ENCODE measurements at regions not wholly inside any gene's neighbourhood (a gene's known extent, or its start where the extent isn't known, plus 50 kb on each side); places are given as distances from the start of the nearest gene placed in this dataset.
"Not testable (repeated sequence)": the region's sequence is repeated elsewhere in the genome, so short reads cannot be mapped to it uniquely, and the experiment has no call there.

- DNase-seq = not testable (repeated sequence)
Observed at GRCh38 chr4:10388146-10388545, 69.1 kb downstream of the ZNF518B start.

- DNase-seq = no peak
Observed at GRCh38 chr4:10385994-10386394, 71.2 kb downstream of the ZNF518B start.

DNA sequence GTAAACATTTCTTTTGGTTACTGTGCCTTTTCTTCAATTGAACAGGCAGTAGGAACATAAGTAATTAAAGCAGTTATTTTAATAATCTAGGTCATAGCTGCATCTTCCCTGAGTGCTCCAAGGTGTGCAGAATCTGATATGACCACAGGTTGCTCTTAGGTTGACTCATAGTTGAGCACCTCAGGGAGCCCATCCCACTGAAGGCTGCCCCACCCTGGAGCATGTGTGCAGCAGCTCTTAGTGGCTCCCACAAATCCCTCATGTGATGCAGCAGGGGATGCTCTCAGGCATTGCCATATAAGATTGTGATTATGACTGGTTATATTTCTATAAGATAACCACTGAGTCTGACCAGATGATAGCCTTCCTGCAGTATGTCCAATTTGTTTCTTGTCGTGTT is 72.3 kb downstream of the ZNF518B start:
- no peak for DNase-seq

- DNase-seq = no peak
Observed at GRCh38 chr4:10383417-10383816, 73.8 kb downstream of the ZNF518B start.

GRCh38 chr4:10382171-10382570 is 75.1 kb downstream of the ZNF518B start:
- DNase-seq = not testable (repeated sequence)

GRCh38 chr4:10381146-10381545 is 76.1 kb downstream of the ZNF518B start:
- no peak for DNase-seq

GRCh38 chr4:10380735-10381134 is 76.5 kb downstream of the ZNF518B start:
- DNase-seq = no peak

DNA sequence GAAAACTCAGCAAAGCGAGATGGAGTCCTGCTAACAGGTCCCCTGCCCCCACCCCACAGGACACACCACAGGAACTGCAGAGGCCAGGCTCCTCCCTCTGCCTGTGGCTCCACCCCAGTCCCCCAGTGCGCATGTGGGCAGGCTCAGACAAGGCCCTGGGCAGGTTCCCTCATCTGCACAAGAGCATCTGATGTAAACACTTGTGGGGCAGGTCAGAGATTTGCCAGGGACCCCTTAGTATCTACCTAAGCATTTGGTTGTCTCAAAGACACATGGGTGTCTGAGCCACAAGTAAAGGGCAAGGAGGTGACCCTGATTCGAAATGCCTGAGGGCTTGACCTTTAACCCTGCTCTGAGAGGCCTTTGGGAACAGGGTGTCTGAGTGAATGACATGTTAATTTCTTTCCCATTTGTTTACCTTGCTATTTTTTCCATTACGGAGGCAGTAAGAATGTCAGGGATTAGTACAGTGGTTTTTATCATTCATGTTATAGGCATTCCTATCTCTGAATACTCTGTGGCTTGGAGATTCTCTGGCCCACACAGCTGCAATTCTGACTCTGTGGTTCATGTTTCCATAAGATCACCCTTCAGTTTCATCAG is 85.3 kb downstream of the ZNF518B start:
- no peak for DNase-seq

DNA sequence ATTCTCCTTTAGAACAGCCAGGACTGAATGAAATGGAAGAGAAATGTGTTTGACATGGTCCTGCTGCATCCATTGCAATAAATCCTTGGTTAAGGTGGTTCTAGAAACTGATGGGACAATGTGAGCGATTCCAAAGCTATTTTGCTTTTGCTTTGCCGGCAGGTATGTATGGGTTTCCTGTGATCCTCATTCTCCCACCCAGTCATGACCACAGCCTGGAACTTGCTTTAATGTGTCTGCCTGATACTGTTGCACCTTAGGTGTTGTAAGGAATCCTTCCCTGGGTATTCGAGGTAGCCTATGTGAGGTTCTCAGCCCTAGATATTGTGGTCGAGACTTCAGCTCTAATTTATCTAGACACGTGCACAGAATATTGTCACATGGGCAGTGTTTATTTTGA is 86.1 kb downstream of the ZNF518B start:
- no peak for DNase-seq

DNA sequence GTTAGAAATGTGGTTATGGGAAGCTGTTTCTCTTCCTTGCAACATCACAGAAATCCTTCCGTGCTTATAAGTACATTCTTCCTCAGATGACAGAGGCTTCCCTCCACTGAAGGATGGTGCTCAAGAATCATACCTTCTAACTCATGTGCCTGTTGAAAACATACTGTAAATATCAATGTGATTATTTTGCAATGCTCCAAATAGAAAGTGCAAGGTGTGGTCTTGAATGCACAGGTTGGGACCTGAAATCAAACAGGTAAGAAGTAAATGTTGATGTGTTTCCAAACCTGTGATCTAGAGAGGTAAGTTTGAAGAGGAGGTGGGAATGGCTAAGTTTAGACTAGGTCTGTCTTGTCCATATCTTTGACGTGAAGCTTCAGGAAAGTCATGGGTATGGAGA is 87.7 kb downstream of the ZNF518B start:
- no peak for DNase-seq

DNA sequence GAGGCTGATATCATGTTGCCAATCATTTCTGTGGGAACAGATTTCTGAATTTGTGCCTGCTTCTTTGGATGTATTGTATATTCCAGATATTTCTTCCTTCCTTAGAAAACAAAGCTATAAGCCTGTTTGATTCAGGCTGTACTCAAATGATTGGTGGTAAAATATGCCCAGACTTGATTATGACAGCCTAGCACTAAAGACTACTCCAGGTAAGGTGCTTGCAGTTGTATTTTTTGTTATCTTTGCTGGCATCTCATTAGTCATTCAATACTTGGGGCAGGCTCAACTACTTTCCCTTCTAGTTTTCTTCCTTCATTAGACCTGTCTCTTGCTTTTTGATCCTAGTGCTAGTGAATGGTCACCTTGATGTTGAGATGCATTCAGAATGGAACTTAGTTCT is 90.6 kb downstream of the ZNF518B start:
- no peak for DNase-seq

GRCh38 chr4:10364194-10364593 is 93.0 kb downstream of the ZNF518B start:
- DNase-seq = no peak

GRCh38 chr4:10354746-10355145 is 102.5 kb downstream of the ZNF518B start:
- DNase-seq = no peak

GRCh38 chr4:10354225-10354624 is 103.0 kb downstream of the ZNF518B start:
- no peak for DNase-seq

DNA sequence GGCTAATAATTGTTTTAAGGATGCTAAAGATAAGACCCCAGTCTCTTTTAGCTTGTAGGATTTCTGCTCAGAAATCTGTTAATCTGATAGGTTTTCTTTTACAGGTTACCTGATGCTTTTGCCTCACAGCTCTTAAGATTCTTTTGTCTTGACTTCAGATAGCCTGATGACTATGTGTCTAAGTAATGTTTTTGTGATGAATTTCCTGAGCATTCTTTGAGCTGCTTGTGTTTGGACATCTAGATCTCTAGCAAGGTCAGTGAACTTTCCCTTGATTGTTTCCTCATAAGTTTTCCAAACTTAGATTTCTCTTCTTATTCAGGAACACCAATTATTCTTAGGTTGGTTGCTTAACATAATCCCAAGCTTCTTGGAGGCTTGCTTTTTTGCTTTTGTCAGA is 104.1 kb downstream of the ZNF518B start:
- no peak for DNase-seq

GRCh38 chr4:10348241-10348640 is 109.0 kb downstream of the ZNF518B start:
- no peak for DNase-seq

DNA sequence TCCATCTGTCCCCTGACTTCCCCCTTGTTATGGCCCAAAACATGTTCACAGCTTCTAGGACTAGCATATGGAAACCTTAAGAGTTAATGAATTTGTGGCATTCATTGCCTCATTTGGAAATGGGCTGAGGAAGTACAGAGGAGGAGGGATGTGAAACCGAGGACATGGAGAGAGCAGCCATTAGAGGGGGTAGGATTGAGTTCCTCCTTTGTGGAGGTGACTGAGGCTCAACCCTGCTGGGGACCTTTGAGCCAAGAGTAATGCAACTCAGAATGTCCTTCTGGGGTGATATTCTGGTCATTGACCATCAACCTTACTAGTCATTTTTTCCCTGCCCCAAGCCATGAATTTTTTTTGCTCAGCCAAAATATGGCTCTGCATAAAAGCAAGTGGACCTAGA is 109.4 kb downstream of the ZNF518B start:
- DNase-seq = no peak

DNA sequence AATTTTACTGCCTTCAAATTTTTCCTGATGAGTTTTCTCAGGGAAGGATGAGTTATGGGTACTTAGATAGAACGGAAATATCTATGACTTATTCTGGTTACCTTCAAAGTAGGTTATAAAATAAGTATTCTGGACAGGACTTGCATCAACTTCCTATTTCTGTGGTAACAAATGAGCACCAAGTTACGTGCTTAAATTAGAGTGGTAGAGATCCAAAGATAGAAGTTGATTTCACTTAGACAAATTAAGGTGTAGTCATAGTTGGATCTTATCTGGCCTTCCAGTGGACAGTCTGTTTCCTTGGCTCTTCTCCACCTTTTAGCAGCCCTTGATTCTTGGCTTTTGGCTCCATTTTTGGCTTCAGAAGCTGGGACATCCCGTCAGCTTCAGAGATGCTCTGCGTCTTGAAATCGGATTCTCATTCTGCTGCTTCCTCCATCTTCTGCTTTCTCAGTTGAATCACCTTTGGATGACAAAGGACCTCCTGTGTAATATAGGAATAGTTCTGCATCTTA is 109.9 kb downstream of the ZNF518B start:
- DNase-seq = no peak

DNA sequence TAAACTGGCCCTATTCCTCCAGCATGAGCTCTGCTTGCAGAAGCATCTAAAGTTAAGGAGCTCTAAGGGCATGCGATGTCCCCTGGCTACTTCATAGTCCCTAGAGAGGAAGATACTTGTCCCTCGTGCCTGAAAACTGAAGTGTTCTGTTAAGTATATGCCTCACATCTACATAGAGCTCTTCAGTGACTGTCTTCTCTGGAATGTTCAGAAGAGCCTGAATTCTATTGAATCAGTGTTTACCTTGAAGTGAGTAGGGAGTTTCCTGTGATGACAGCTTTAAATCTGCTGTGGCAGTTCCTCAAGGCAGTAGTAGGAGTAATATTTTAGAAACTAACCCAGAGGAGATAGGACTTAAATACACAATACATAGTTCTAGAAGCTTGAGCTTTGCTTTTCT is 111.2 kb downstream of the ZNF518B start:
- DNase-seq = no peak

DNA sequence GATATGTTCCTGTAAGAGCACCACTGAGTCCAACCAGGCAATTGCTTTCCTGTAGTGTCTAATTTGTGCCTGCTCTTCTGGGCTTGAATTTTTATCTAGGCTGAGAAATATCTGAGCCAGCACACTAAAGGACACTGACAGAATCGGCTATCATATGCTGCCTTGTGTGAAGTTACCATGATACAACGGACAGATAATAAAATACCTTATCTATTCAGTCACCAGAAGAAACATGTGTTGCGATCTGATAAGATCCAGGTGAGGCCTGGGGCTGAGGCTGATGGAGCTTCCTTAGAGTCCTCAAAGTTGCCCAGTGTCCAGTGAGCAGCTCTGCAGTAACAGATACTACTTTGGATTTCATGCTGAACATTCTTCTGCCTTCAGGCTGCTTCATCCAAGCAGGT is 111.8 kb downstream of the ZNF518B start:
- DNase-seq = no peak

GRCh38 chr4:10344824-10345223 is 112.4 kb downstream of the ZNF518B start:
- no peak for DNase-seq

- no peak for DNase-seq
Observed at GRCh38 chr4:10343656-10344055, 113.6 kb downstream of the ZNF518B start.

DNA sequence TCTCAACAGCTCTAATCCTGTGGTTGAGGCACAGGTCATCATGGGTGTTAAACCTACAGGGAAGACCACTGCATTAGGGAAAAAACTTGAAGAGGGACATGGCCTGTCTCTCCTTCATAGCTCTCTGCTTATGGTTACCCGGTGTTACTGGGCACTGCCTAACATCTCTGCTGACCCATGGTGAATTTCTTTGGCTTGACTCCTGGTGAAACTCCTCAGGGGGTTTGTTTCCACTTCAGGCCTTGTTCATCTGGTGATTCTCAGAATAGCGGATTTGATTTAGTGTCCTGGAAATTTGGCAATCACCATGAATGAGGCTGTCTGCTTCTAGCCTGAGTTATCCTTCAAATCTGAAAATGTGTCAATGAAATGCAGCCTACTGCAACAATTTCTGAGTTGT is 114.4 kb downstream of the ZNF518B start:
- DNase-seq = no peak

- DNase-seq = no peak
Observed at GRCh38 chr4:10336471-10336870, 120.8 kb downstream of the ZNF518B start.

- DNase-seq = no peak
Observed at GRCh38 chr4:10335050-10335449, 122.2 kb downstream of the ZNF518B start.
